SK-N-SH treated with all-trans-retinoic acid at 6 μM for 48 hours (cell line): ENCODE measurements at regions not wholly inside any gene's neighbourhood (a gene's known extent, or its start where the extent isn't known, plus 50 kb on each side); places are given as distances from the start of the nearest gene placed in this dataset.

ENCODE experiments used
- ARNTL ChIP-seq: fragments of 450-650 bp; formaldehyde crosslinking; IDR thresholded peaks from 2 replicates; pipeline ENCODE4 v1.5.0; 2020; ENCODE audit warnings: low read depth, mild to moderate bottlenecking, moderate library complexity, borderline replicate concordance
- BACH2 ChIP-seq: fragments of 250-450 bp; sonication (Bioruptor Pico); IDR thresholded peaks from 2 replicates; pipeline ENCODE4 v1.9.0; 2021; ENCODE audit warnings: mild to moderate bottlenecking, borderline replicate concordance
- CSDC2 ChIP-seq: fragments of 250-450 bp; sonication (Bioruptor Pico); IDR thresholded peaks from 2 replicates; pipeline ENCODE4 v1.5.0; 2020; ENCODE audit warnings: mild to moderate bottlenecking, moderate library complexity
- GLIS3 ChIP-seq: fragments of 250-450 bp; sonication (Bioruptor Pico); IDR thresholded peaks from 2 replicates; pipeline ENCODE4 v1.5.0; 2020; ENCODE audit warnings: mild to moderate bottlenecking, moderate library complexity
- OSR1 ChIP-seq: fragments of 250-450 bp; sonication (Bioruptor Pico); IDR thresholded peaks from 2 replicates; pipeline ENCODE4 v1.8.0; 2022; ENCODE audit warnings: moderate library complexity, mild to moderate bottlenecking, inconsistent platforms
- SNAI2 ChIP-seq: fragments of 250-450 bp; sonication (Bioruptor Pico); IDR thresholded peaks from 2 replicates; pipeline ENCODE4 v1.5.0; 2020; ENCODE audit warnings: mild to moderate bottlenecking, moderate library complexity
- ZFP3 ChIP-seq: fragments of 250-450 bp; sonication (Bioruptor Pico); IDR thresholded peaks from 2 replicates; pipeline ENCODE4 v1.5.0; 2020; ENCODE audit warnings: mild to moderate bottlenecking, moderate library complexity
- ZFP30 ChIP-seq: fragments of 450-650 bp; formaldehyde crosslinking; IDR thresholded peaks from 2 replicates; pipeline ENCODE4 v1.5.0; 2022; ENCODE audit warnings: mild to moderate bottlenecking, moderate library complexity
- ZNF70 ChIP-seq: fragments of 450-650 bp; formaldehyde crosslinking; IDR thresholded peaks from 2 replicates; pipeline ENCODE4 v1.5.0; 2020; ENCODE audit warnings: mild to moderate bottlenecking, moderate library complexity
- ZNF8 ChIP-seq: fragments of 450-650 bp; formaldehyde crosslinking; IDR thresholded peaks from 2 replicates; pipeline ENCODE4 v1.5.0; 2020; ENCODE audit warnings: mild to moderate bottlenecking, moderate library complexity
- TF ChIP-seq, protein P1 (sequence below): fragments of 250-450 bp; sonication (Bioruptor Pico); IDR thresholded peaks from 2 replicates; pipeline ENCODE4 v1.5.1; 2021; ENCODE audit warnings: mild to moderate bottlenecking, moderate library complexity
- TF ChIP-seq, protein P2 (sequence below): fragments of 250-450 bp; sonication (Bioruptor Pico); IDR thresholded peaks from 2 replicates; pipeline ENCODE4 v1.8.0; 2020; ENCODE audit warnings: mild to moderate bottlenecking, moderate library complexity, borderline replicate concordance
- TF ChIP-seq, protein P3 (sequence below): fragments of 250-450 bp; sonication (Bioruptor Pico); IDR thresholded peaks from 2 replicates; pipeline ENCODE4 v1.5.0; 2020; ENCODE audit warnings: mild to moderate bottlenecking, moderate library complexity
- TF ChIP-seq, protein P4 (sequence below): fragments of 250-450 bp; sonication (Bioruptor Pico); IDR thresholded peaks from 2 replicates; pipeline ENCODE4 v1.5.1; 2020; ENCODE audit warnings: low read depth, mild to moderate bottlenecking, moderate library complexity

DNA sequence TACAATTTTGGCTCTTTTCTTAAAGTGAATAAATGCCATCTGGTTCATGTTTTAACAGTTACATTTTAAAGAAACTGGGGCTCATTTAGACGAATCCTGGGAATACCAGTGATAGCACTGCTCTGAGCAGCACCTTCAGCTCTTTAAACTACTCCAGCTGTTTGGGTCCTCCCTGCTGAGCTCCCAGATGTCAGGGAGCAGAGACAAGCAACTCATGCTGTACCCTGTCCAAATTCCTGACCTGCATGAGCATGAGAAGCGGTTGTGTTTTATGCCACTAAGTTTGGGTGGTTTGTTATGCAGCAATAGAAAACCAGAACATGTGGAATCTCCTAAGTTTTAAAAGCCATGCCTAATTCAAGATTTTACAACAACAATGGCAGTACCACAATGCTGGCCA, 90.0 kb downstream of the FDX1 start:
- TF ChIP-seq ZFP3 (no peak), ZNF8 (no peak), GLIS3 (CRISPR knock-in tag) (no peak), OSR1 (no peak), ARNTL (no peak), ZNF70 (CRISPR knock-in tag) (no peak), CSDC2 (CRISPR knock-in tag) (no peak), SNAI2 (no peak), BACH2 (CRISPR knock-in tag) (no peak), ZFP30 (CRISPR knock-in tag) (no peak)
- TF ChIP-seq, protein P1, sequence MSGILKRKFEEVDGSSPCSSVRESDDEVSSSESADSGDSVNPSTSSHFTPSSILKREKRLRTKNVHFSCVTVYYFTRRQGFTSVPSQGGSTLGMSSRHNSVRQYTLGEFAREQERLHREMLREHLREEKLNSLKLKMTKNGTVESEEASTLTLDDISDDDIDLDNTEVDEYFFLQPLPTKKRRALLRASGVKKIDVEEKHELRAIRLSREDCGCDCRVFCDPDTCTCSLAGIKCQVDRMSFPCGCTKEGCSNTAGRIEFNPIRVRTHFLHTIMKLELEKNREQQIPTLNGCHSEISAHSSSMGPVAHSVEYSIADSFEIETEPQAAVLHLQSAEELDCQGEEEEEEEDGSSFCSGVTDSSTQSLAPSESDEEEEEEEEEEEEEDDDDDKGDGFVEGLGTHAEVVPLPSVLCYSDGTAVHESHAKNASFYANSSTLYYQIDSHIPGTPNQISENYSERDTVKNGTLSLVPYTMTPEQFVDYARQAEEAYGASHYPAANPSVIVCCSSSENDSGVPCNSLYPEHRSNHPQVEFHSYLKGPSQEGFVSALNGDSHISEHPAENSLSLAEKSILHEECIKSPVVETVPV = no peak
- TF ChIP-seq, protein P2, sequence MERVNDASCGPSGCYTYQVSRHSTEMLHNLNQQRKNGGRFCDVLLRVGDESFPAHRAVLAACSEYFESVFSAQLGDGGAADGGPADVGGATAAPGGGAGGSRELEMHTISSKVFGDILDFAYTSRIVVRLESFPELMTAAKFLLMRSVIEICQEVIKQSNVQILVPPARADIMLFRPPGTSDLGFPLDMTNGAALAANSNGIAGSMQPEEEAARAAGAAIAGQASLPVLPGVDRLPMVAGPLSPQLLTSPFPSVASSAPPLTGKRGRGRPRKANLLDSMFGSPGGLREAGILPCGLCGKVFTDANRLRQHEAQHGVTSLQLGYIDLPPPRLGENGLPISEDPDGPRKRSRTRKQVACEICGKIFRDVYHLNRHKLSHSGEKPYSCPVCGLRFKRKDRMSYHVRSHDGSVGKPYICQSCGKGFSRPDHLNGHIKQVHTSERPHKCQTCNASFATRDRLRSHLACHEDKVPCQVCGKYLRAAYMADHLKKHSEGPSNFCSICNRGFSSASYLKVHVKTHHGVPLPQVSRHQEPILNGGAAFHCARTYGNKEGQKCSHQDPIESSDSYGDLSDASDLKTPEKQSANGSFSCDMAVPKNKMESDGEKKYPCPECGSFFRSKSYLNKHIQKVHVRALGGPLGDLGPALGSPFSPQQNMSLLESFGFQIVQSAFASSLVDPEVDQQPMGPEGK (CRISPR knock-in tag) = no peak
- TF ChIP-seq, protein P3, sequence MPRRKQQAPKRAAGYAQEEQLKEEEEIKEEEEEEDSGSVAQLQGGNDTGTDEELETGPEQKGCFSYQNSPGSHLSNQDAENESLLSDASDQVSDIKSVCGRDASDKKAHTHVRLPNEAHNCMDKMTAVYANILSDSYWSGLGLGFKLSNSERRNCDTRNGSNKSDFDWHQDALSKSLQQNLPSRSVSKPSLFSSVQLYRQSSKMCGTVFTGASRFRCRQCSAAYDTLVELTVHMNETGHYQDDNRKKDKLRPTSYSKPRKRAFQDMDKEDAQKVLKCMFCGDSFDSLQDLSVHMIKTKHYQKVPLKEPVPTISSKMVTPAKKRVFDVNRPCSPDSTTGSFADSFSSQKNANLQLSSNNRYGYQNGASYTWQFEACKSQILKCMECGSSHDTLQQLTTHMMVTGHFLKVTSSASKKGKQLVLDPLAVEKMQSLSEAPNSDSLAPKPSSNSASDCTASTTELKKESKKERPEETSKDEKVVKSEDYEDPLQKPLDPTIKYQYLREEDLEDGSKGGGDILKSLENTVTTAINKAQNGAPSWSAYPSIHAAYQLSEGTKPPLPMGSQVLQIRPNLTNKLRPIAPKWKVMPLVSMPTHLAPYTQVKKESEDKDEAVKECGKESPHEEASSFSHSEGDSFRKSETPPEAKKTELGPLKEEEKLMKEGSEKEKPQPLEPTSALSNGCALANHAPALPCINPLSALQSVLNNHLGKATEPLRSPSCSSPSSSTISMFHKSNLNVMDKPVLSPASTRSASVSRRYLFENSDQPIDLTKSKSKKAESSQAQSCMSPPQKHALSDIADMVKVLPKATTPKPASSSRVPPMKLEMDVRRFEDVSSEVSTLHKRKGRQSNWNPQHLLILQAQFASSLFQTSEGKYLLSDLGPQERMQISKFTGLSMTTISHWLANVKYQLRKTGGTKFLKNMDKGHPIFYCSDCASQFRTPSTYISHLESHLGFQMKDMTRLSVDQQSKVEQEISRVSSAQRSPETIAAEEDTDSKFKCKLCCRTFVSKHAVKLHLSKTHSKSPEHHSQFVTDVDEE (CRISPR knock-in tag) = no peak
- TF ChIP-seq, protein P4, sequence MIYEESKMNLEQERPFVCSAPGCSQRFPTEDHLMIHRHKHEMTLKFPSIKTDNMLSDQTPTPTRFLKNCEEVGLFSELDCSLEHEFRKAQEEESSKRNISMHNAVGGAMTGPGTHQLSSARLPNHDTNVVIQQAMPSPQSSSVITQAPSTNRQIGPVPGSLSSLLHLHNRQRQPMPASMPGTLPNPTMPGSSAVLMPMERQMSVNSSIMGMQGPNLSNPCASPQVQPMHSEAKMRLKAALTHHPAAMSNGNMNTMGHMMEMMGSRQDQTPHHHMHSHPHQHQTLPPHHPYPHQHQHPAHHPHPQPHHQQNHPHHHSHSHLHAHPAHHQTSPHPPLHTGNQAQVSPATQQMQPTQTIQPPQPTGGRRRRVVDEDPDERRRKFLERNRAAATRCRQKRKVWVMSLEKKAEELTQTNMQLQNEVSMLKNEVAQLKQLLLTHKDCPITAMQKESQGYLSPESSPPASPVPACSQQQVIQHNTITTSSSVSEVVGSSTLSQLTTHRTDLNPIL = no peak
